Liver (tissue), 3 donors: ENCODE measurements at regions not wholly inside any gene's neighbourhood (a gene's known extent, or its start where the extent isn't known, plus 50 kb on each side); places are given as distances from the start of the nearest gene placed in this dataset.

Experiments
- CTCF ChIP-seq: fragments of 150-350 bp; IDR thresholded peaks from 2 replicates; pipeline ENCODE4 v1.5.1; 2017; ENCODE audit warnings: improper control_type of control experiment, low read depth, low read length; ENCODE audit not compliant: missing input control
- EGR1 ChIP-seq, 2 donors: IDR thresholded peaks; 2 replicates each; pipeline ENCODE4 v1.6.1; 2016 to 2018; ENCODE audit warnings: antibody characterized with exemption in 2 of 2, low read depth in 2 of 2
- GABPA ChIP-seq, 2 donors: IDR thresholded peaks in 1 of 2; conservative IDR thresholded peaks in 1 of 2; 2 replicates each; pipeline ENCODE4 v1.6.1; 2016; ENCODE audit warnings: antibody characterized with exemption in 2 of 2, mild to moderate bottlenecking in 1 of 2, moderate library complexity in 1 of 2
- JUND ChIP-seq, 2 donors: IDR thresholded peaks; 2 replicates each; pipeline ENCODE4 v1.6.1; 2016; ENCODE audit warnings: antibody characterized with exemption in 2 of 2
- donor health status: healthy.
- donor health status: healthy.

- TF ChIP-seq CTCF (no peak), JUND (IDR thresholded peaks at IDR 0.05) (no peak), GABPA (IDR thresholded peaks at IDR 0.05 in 1 of 2, conservative IDR thresholded peaks at IDR 0.05 in 1 of 2) (no peak), EGR1 (IDR thresholded peaks at IDR 0.05; ENCODE audit: low read depth in 2 of 2) (no peak)
These were observed 390.3 kb downstream of the TBC1D4 start for GRCh38 chr13:75091718-75092117.
